GM12878 (cell line): ENCODE measurements at regions not wholly inside any gene's neighbourhood (a gene's known extent, or its start where the extent isn't known, plus 50 kb on each side); places are given as distances from the start of the nearest gene placed in this dataset.

Source experiments
- ATAC-seq: fragments of 200-7000 bp; cut with Tn5 transposase; 3 replicates; pipeline ENCODE4 v1.9.1; 2020; ENCODE audit warnings: mild to moderate bottlenecking, moderate library complexity
- BruUV-seq: library from RNA; stranded (reverse); fragments of 400-500 nt; replicated peaks from 2 replicates; lab custom pipeline; 2021; lab: Mats Ljungman, UMichigan
- CTCF ChIA-PET: fragments of 300-600 bp; sonication (Branson Sonifier 250); formaldehyde crosslinking; extraction: SDS; loops from one replicate; lab custom pipeline; 2021; ENCODE audit warnings: inconsistent platforms; lab: Yijun Ruan, JAX
- POLR2A ChIA-PET: fragments of 350-600 bp; formaldehyde crosslinking; extraction: SDS; loops from one replicate; lab custom pipeline; 2021; ENCODE audit warnings: inconsistent platforms; lab: Charles Lee
- RAD21 ChIA-PET: fragments of 300-600 bp; sonication (Branson Sonifier 250); formaldehyde crosslinking; loops from one replicate; lab custom pipeline; 2023; ENCODE audit warnings: antibody characterized with exemption; ENCODE audit not compliant: unreplicated experiment; lab: Charles Lee
- SMC1A ChIA-PET: fragments of 300-600 bp; sonication (Branson Sonifier 250); formaldehyde crosslinking; loops from one replicate; lab custom pipeline; 2023; ENCODE audit not compliant: unreplicated experiment, uncharacterized antibody; lab: Charles Lee
- DNase-seq: peaks from one replicate; pipeline ENCODE4 v3.0.0-alpha.2; 2011; ENCODE audit warnings: low read depth, low spot score
- FAIRE-seq: peaks from 3 replicates; lab custom pipeline; 2011; peaks lifted over from hg19 to GRCh38; lab: Jason Lieb, UNC
- H2AFZ ChIP-seq: 2 replicates; pipeline ENCODE4 v1.6.0; 2011; ENCODE audit warnings: low read depth, low read length, control low read depth; ENCODE audit not compliant: control insufficient read depth
- H3K27ac ChIP-seq: 2 replicates; pipeline ENCODE4 v1.5.1; 2011; ENCODE audit warnings: control low read depth; ENCODE audit not compliant: control insufficient read depth, insufficient read depth
- H3K27me3 ChIP-seq, 2 experiments: replicated peaks in 1 of 2; 2 replicates each; pipeline versions ENCODE4 v1.6.0 to v1.6.1; 2011; ENCODE audit warnings: low read length in 1 of 2; ENCODE audit not compliant: control insufficient read depth in 2 of 2, insufficient read depth in 2 of 2
- H3K36me3 ChIP-seq, 2 experiments: 2 replicates each; pipeline ENCODE4 v1.5.1; 2011; ENCODE audit warnings: low read length in 1 of 2; ENCODE audit not compliant: control insufficient read depth in 2 of 2, insufficient read depth in 2 of 2
- H3K4me1 ChIP-seq: 2 replicates; pipeline ENCODE4 v1.6.1; 2011; ENCODE audit warnings: mild to moderate bottlenecking, low read length, moderate library complexity, mixed read lengths; ENCODE audit not compliant: control insufficient read depth, insufficient read depth
- H3K4me2 ChIP-seq: 2 replicates; pipeline ENCODE4 v1.6.0; 2011; ENCODE audit warnings: control low read depth; ENCODE audit not compliant: control insufficient read depth, insufficient read depth
- H3K4me3 ChIP-seq: fragments of 200-600 bp; sonication (generic); 2 replicates; pipeline ENCODE4 v1.5.1; 2016
- H3K79me2 ChIP-seq: 2 replicates; pipeline ENCODE4 v1.6.0; 2011; ENCODE audit warnings: low read length; ENCODE audit not compliant: control insufficient read depth, insufficient read depth
- H3K9ac ChIP-seq: 2 replicates; pipeline ENCODE4 v1.8.0; 2011; ENCODE audit warnings: low read length, control low read depth, mixed read lengths; ENCODE audit not compliant: control insufficient read depth, insufficient read depth
- H3K9me3 ChIP-seq: replicated peaks from 3 replicates; pipeline ENCODE4 v1.5.1; 2011; ENCODE audit warnings: mild to moderate bottlenecking, low read length; ENCODE audit not compliant: control insufficient read depth, insufficient read depth
- H4K20me1 ChIP-seq: 2 replicates; pipeline ENCODE4 v1.6.0; 2011; ENCODE audit not compliant: control insufficient read depth, insufficient read depth
- NFXL1 ChIP-seq: fragments of 450-650 bp; IDR thresholded peaks from 2 replicates; pipeline ENCODE4 v1.6.1; 2017; ENCODE audit warnings: antibody characterized with exemption, mild to moderate bottlenecking, borderline replicate concordance
- POLR2A ChIP-seq: IDR thresholded peaks from 2 replicates; pipeline ENCODE4 v1.6.1; 2011; ENCODE audit warnings: low read depth, mild to moderate bottlenecking, low read length
- ZBTB11 ChIP-seq: fragments of 450-650 bp; formaldehyde crosslinking; IDR thresholded peaks from 2 replicates; pipeline ENCODE4 v1.5.0; 2022; ENCODE audit warnings: mild to moderate bottlenecking, missing genetic modification characterization
- ZNF687 ChIP-seq: fragments of 450-650 bp; IDR thresholded peaks from 2 replicates; pipeline ENCODE4 v1.6.1; 2017; ENCODE audit warnings: mild to moderate bottlenecking, moderate library complexity
- WGBS: methylation state at CpG from one replicate; pipeline ENCODE4 v1.1.6; 2016; ENCODE audit warnings: low lambda C conversion rate; ENCODE audit not compliant: insufficient replicate concordance, insufficient coverage; ENCODE audit errors: missing lambda C conversion rate; 5-methylcytosine and 5-hydroxymethylcytosine counted together
- in situ Hi-C: fragments of 300-500 bp; cut with MboI; formaldehyde crosslinking; loops from 9 replicates; pipeline ENCODE4 v1.14.3; 2018; ENCODE audit warnings: mixed read lengths
- intact Hi-C: fragments of 100-400 bp; cut with micrococcal nuclease; formaldehyde crosslinking; loops from one replicate; pipeline ENCODE4 v1.14.2; 2022; ENCODE audit not compliant: unreplicated experiment

- ChIA-PET CTCF (no interaction called here), RAD21 (interaction anchor here (0.7 kb wide), 2 partner anchors 16 to 72 kb away, joined by 3 read pairs; no protein-coding TSS in a partner anchor), POLR2A (interaction anchor here (1.3 kb wide), 1 partner anchor 29 kb away, joined by 3 read pairs; no protein-coding TSS in a partner anchor), SMC1A (interaction anchor here (1.0 to 2.6 kb wide), 5 partner anchors 9 to 86 kb away, joined by 3 to 12 read pairs (median 4); no protein-coding TSS in a partner anchor)
- ATAC-seq, result no peak
- no peak overlapping the region for H3K4me3 ChIP-seq
- no peaks in the 10 kb centered on the region for H3K79me2 ChIP-seq
- no peaks in the 10 kb centered on the region for H3K36me3 ChIP-seq
- no peak for FAIRE-seq
- no peak overlapping the region for H2AFZ ChIP-seq
- no peak overlapping the region for H3K27ac ChIP-seq
- H3K27me3 ChIP-seq, result no peaks in the 10 kb centered on the region
- BruUV-seq, result no TSS peak
- H3K9me3 ChIP-seq, result no peaks in the 10 kb centered on the region
- intact Hi-C loops (no loop called here), in situ Hi-C loops (no loop called here)
- no peak overlapping the region for H3K9ac ChIP-seq
- no peaks in the 10 kb centered on the region for H4K20me1 ChIP-seq
- H3K4me2 ChIP-seq, result no peak overlapping the region
- 60% methylated on average over 12 of the region's 12 CpGs for WGBS
- no peaks in the 10 kb centered on the region for H3K4me1 ChIP-seq
- DNase-seq, result no peak
- no peak for TF ChIP-seq ZNF687
- no peak for TF ChIP-seq POLR2A
Measured at GRCh38 chr3:64331605-64332004, 106.3 kb upstream of the PRICKLE2 start.

- 57% methylated on average over 3 of the region's 3 CpGs for WGBS
- ChIA-PET CTCF (interaction anchor here (0.6 to 1.3 kb wide), 3 partner anchors 9 to 154 kb away, joined by 3 to 4 read pairs (median 3); no protein-coding TSS in a partner anchor), SMC1A (interaction anchor here (2.7 kb wide), 1 partner anchor 15 kb away, joined by 10 read pairs; no protein-coding TSS in a partner anchor), RAD21 (interaction anchor here (1.0 kb wide), 1 partner anchor 67 kb away, joined by 3 read pairs; no protein-coding TSS in a partner anchor), POLR2A (no interaction called here)
- no peak overlapping the region for H3K4me2 ChIP-seq
- H3K4me3 ChIP-seq, result no peak overlapping the region
- intact Hi-C loops (no loop called here), in situ Hi-C loops (no loop called here)
- H4K20me1 ChIP-seq, result no peaks in the 10 kb centered on the region
- H3K79me2 ChIP-seq, result no peaks in the 10 kb centered on the region
- TF ChIP-seq NFXL1 (peak; percentile 46; the same call in 1 of the 2 replicates), ZBTB11 (no peak)
- DNase-seq (no peak), ATAC-seq (no peak), FAIRE-seq (no peak)
- H2AFZ ChIP-seq, result no peak overlapping the region
- no peaks in the 10 kb centered on the region for H3K36me3 ChIP-seq
- H3K9me3 ChIP-seq, result no peaks in the 10 kb centered on the region
- no peaks in the 10 kb centered on the region for H3K4me1 ChIP-seq
- BruUV-seq, result no TSS peak
- no peaks in the 10 kb centered on the region for H3K27me3 ChIP-seq
- H3K9ac ChIP-seq, result no peak overlapping the region
- no peak overlapping the region for H3K27ac ChIP-seq
Measured at GRCh38 chr3:64329037-64329436, 103.8 kb upstream of the PRICKLE2 start.
